ENCODE measurements at regions not wholly inside any gene's neighbourhood (a gene's known extent, or its start where the extent isn't known, plus 50 kb on each side); places are given as distances from the start of the nearest gene placed in this dataset.
A peak's percentile ranks its signal among the peaks of the same experiment; 100 is the strongest.

- H3K4me1 ChIP-seq (ENCODE audit: control insufficient read depth, insufficient read depth, low read length): no peaks in the 10 kb centered on the region
- H3K27ac Mint-ChIP-seq: no peak overlapping the region
- H3K36me3 Mint-ChIP-seq: no peaks in the 10 kb centered on the region
- DNase-seq (no peak), ATAC-seq (no peak)
- H3K27ac ChIP-seq (ENCODE audit: low read length): no peak overlapping the region
- no peak overlapping the region for H3K4me3 Mint-ChIP-seq
- 56% methylated on average over 10 of the region's 10 CpGs for WGBS (ENCODE audit: insufficient coverage)
- no peak for TF ChIP-seq CTCF (IDR thresholded peaks at IDR 0.05)
- intact Hi-C loops (cut with micrococcal nuclease): no loop called here
- H3K9me3 ChIP-seq (ENCODE audit: control insufficient read depth, insufficient read depth, low read length): peaks cover 3% of the 10 kb centered on the region
- peaks cover 10% of the 10 kb centered on the region for H3K27me3 ChIP-seq (ENCODE audit: control insufficient read depth, insufficient read depth, low read length)
- H3K4me1 Mint-ChIP-seq: no peaks in the 10 kb centered on the region
- no peaks in the 10 kb centered on the region for H3K9me3 Mint-ChIP-seq
- H3K27me3 Mint-ChIP-seq (ENCODE audit: low read depth in 2 of 2): peaks cover 34 to 51% of the 10 kb centered on the region in 2 donors
- no peak overlapping the region for H3K4me3 ChIP-seq (ENCODE audit: low read length)
- H3K36me3 ChIP-seq (ENCODE audit: control insufficient read depth, insufficient read depth, low read length): no peaks in the 10 kb centered on the region
Observed at GRCh38 chr3:128556384-128556783, 63.4 kb upstream of the GATA2 start.

- Mint-ChIP-seq H3K36me3 (no peaks in the 10 kb centered on the region), H3K27me3 (ENCODE audit: low read depth in 2 of 2) (peaks cover 34 to 48% of the 10 kb centered on the region in 2 donors), H3K4me3 (no peak overlapping the region), H3K4me1 (no peaks in the 10 kb centered on the region), H3K9me3 (no peaks in the 10 kb centered on the region), H3K27ac (no peak overlapping the region)
- no peaks in the 10 kb centered on the region for H3K36me3 ChIP-seq (ENCODE audit: control insufficient read depth, insufficient read depth, low read length)
- no peak overlapping the region for H3K4me3 ChIP-seq (ENCODE audit: low read length)
- intact Hi-C loops (cut with micrococcal nuclease): no loop called here
- DNase-seq (no peak), ATAC-seq (no peak)
- H3K27me3 ChIP-seq (ENCODE audit: control insufficient read depth, insufficient read depth, low read length): peaks cover 10% of the 10 kb centered on the region
- 26% methylated on average over 11 of the region's 17 CpGs for WGBS (ENCODE audit: insufficient coverage)
- H3K4me1 ChIP-seq (ENCODE audit: control insufficient read depth, insufficient read depth, low read length): no peaks in the 10 kb centered on the region
- no peak overlapping the region for H3K27ac ChIP-seq (ENCODE audit: low read length)
- TF ChIP-seq CTCF (IDR thresholded peaks at IDR 0.05): no peak
- H3K9me3 ChIP-seq (ENCODE audit: control insufficient read depth, insufficient read depth, low read length): peaks cover 3% of the 10 kb centered on the region
Observed at GRCh38 chr3:128555841-128556240, 62.8 kb upstream of the GATA2 start.

GRCh38 chr3:128555098-128555825 lies 62.3 kb upstream of the GATA2 start:
- Histone ChIP-seq H3K9me3 (ENCODE audit: control insufficient read depth, insufficient read depth, low read length) (peaks cover 3% of the 10 kb centered on the region), H3K27me3 (ENCODE audit: control insufficient read depth, insufficient read depth, low read length) (peaks cover 10% of the 10 kb centered on the region), H3K4me3 (ENCODE audit: low read length) (no peak overlapping the region), H3K27ac (ENCODE audit: low read length) (no peak overlapping the region), H3K36me3 (ENCODE audit: control insufficient read depth, insufficient read depth, low read length) (no peaks in the 10 kb centered on the region), H3K4me1 (ENCODE audit: control insufficient read depth, insufficient read depth, low read length) (no peaks in the 10 kb centered on the region)
- Mint-ChIP-seq H3K4me1 (no peaks in the 10 kb centered on the region), H3K36me3 (no peaks in the 10 kb centered on the region), H3K4me3 (no peak overlapping the region), H3K9me3 (no peaks in the 10 kb centered on the region), H3K27ac (no peak overlapping the region), H3K27me3 (ENCODE audit: low read depth in 2 of 2) (peaks cover 34 to 47% of the 10 kb centered on the region in 2 donors)
- ATAC-seq (peak in 2 of 3 donors; percentile 33 to 52), DNase-seq (no peak)
- intact Hi-C loops (cut with micrococcal nuclease): no loop called here
- WGBS (ENCODE audit: insufficient coverage): 3% methylated on average over 68 of the region's 68 CpGs
- no peak for TF ChIP-seq CTCF (IDR thresholded peaks at IDR 0.05)
